H1 (cell line): ENCODE measurements at regions not wholly inside any gene's neighbourhood (a gene's known extent, or its start where the extent isn't known, plus 50 kb on each side); places are given as distances from the start of the nearest gene placed in this dataset.
A peak's percentile ranks its signal among the peaks of the same experiment; 100 is the strongest.

ENCODE experiments used
- CTCF ChIA-PET: fragments of 300-600 bp; sonication (Branson Sonifier 250); formaldehyde crosslinking; loops from one replicate; lab custom pipeline; 2021; ENCODE audit not compliant: partially characterized antibody; lab: Charles Lee
- POLR2A ChIA-PET: fragments of 300-600 bp; sonication (Branson Sonifier 250); formaldehyde crosslinking; loops from one replicate; lab custom pipeline; 2021; ENCODE audit warnings: inconsistent platforms; ENCODE audit not compliant: partially characterized antibody; lab: Charles Lee
- DNase-seq, 2 experiments: peaks; one replicate each; pipeline versions ENCODE4 v3.0.0 to v3.0.0-alpha.2; 2010 to 2022; ENCODE audit warnings: low spot score in 2 of 2, low read depth in 1 of 2, mixed read lengths in 1 of 2
- FAIRE-seq: peaks from 2 replicates; lab custom pipeline; 2011; peaks lifted over from hg19 to GRCh38; lab: Jason Lieb, UNC
- H2AFZ ChIP-seq: 2 replicates; pipeline ENCODE4 v1.8.1; 2012; ENCODE audit warnings: low read length, inconsistent platforms
- H2AK5ac ChIP-seq: 2 replicates; pipeline ENCODE4 v1.6.1; 2013; ENCODE audit warnings: low read depth, low read length
- H2BK120ac ChIP-seq: replicated peaks from 2 replicates; pipeline ENCODE3; 2013; ENCODE audit warnings: low read depth, low read length, inconsistent platforms
- H2BK12ac ChIP-seq: 2 replicates; pipeline ENCODE4 v1.6.1; 2013; ENCODE audit warnings: low read depth, low read length
- H2BK15ac ChIP-seq: 2 replicates; pipeline ENCODE4 v1.6.1; 2013; ENCODE audit warnings: low read length
- H2BK20ac ChIP-seq: 2 replicates; pipeline ENCODE4 v1.6.1; 2013; ENCODE audit warnings: low read length
- H2BK5ac ChIP-seq: 2 replicates; pipeline ENCODE4 v1.6.1; 2013; ENCODE audit warnings: low read depth, low read length
- H3K14ac ChIP-seq: 2 replicates; pipeline ENCODE4 v1.6.1; 2013; ENCODE audit warnings: inconsistent platforms; ENCODE audit not compliant: insufficient read length
- H3K18ac ChIP-seq: 2 replicates; pipeline ENCODE4 v1.6.1; 2013; ENCODE audit warnings: low read length; ENCODE audit errors: extremely low read depth
- H3K23ac ChIP-seq: 2 replicates; pipeline ENCODE4 v1.6.1; 2013; ENCODE audit warnings: inconsistent platforms; ENCODE audit not compliant: insufficient read length
- H3K23me2 ChIP-seq: 2 replicates; pipeline ENCODE4 v1.6.1; 2013; ENCODE audit warnings: low read depth, low read length
- H3K27ac ChIP-seq: 2 replicates; pipeline ENCODE4 v1.6.1; 2011; ENCODE audit warnings: low read depth, low read length, inconsistent platforms
- H3K27me3 ChIP-seq, 4 experiments: replicated peaks in 1 of 4; 1 replicate in 1 of 4; 2 replicates in 3 of 4; pipeline versions ENCODE4 v1.6.1 to v1.8.1; 2011 to 2013; ENCODE audit warnings: low read length in 3 of 4, mild to moderate bottlenecking in 3 of 4, inconsistent platforms in 2 of 4, mixed read lengths in 2 of 4, moderate library complexity in 1 of 4; ENCODE audit not compliant: control insufficient read depth in 3 of 4, insufficient read depth in 3 of 4; ENCODE audit errors: extremely low read depth in 1 of 4
- H3K36me3 ChIP-seq, 4 experiments: 2 replicates each; pipeline versions ENCODE4 v1.6.1 to v1.8.1; 2011 to 2013; ENCODE audit warnings: mild to moderate bottlenecking in 4 of 4, low read length in 3 of 4, moderate library complexity in 2 of 4, control low read depth in 1 of 4, inconsistent platforms in 1 of 4; ENCODE audit not compliant: insufficient read depth in 4 of 4, control insufficient read depth in 2 of 4
- H3K4ac ChIP-seq: replicated peaks from 2 replicates; pipeline ENCODE3; 2013; ENCODE audit warnings: low read length, low read depth, mixed read lengths, inconsistent platforms; ENCODE audit not compliant: insufficient read length
- H3K4me1 ChIP-seq, 4 experiments: replicated peaks in 1 of 4; 1 replicate in 1 of 4; 2 replicates in 3 of 4; pipeline versions ENCODE4 v1.6.1 to v1.8.1; 2011 to 2013; ENCODE audit warnings: low read length in 3 of 4, inconsistent platforms in 2 of 4, mixed read lengths in 1 of 4; ENCODE audit not compliant: insufficient read depth in 4 of 4, control insufficient read depth in 3 of 4
- H3K4me2 ChIP-seq, 2 experiments: 2 replicates each; pipeline versions ENCODE4 v1.6.1 to v1.8.1; 2011 to 2013; ENCODE audit warnings: low read depth in 2 of 2, low read length in 2 of 2, control low read depth in 1 of 2, inconsistent platforms in 1 of 2, mild to moderate bottlenecking in 1 of 2; ENCODE audit not compliant: insufficient read depth in 1 of 2
- H3K4me3 ChIP-seq, 4 experiments: fragments of 200-600, 300-600 bp in 1 of 4; sonication (generic), shearing (Covaris generic), sonication (Bioruptor Twin) in 1 of 4; 2 replicates each; pipeline versions ENCODE4 v1.5.1 to v1.8.1; 2011 to 2016; ENCODE audit warnings: low read length in 4 of 4, low read depth in 3 of 4, control low read depth in 2 of 4, inconsistent platforms in 2 of 4, mild to moderate bottlenecking in 2 of 4, mixed read lengths in 1 of 4, moderate library complexity in 1 of 4; ENCODE audit not compliant: insufficient read depth in 2 of 4; ENCODE audit errors: extremely low read depth in 1 of 4
- H3K56ac ChIP-seq: replicated peaks from 2 replicates; pipeline ENCODE3; 2013; ENCODE audit warnings: low read depth, mild to moderate bottlenecking, mixed read lengths, low read length, inconsistent platforms; ENCODE audit not compliant: insufficient read length
- H3K79me1 ChIP-seq: 2 replicates; pipeline ENCODE4 v1.6.1; 2013; ENCODE audit warnings: low read depth, low read length, control low read depth
- H3K79me2 ChIP-seq, 2 experiments: 2 replicates each; pipeline versions ENCODE4 v1.6.1 to v1.8.1; 2012 to 2013; ENCODE audit warnings: low read length in 2 of 2, mild to moderate bottlenecking in 2 of 2, inconsistent platforms in 1 of 2; ENCODE audit not compliant: insufficient read depth in 2 of 2, control insufficient read depth in 1 of 2
- H3K9ac ChIP-seq, 4 experiments: replicated peaks in 1 of 4; 1 replicate in 1 of 4; 2 replicates in 3 of 4; pipeline versions ENCODE4 v1.6.1 to v1.8.1; 2011 to 2013; ENCODE audit warnings: low read depth in 3 of 4, low read length in 3 of 4, control low read depth in 2 of 4, mild to moderate bottlenecking in 2 of 4, moderate library complexity in 2 of 4, inconsistent platforms in 1 of 4; ENCODE audit errors: extremely low read depth in 1 of 4
- H3K9me3 ChIP-seq, 2 experiments: 2 replicates each; pipeline versions ENCODE4 v1.6.1 to v1.8.1; 2012 to 2013; ENCODE audit warnings: mild to moderate bottlenecking in 2 of 2, moderate library complexity in 2 of 2, control low read depth in 1 of 2, inconsistent platforms in 1 of 2, low read depth in 1 of 2, low read length in 1 of 2, mixed read lengths in 1 of 2; ENCODE audit not compliant: insufficient read depth in 2 of 2
- H4K20me1 ChIP-seq, 2 experiments: replicated peaks in 1 of 2; 2 replicates each; pipeline versions ENCODE3 to v1.8.1; 2011 to 2013; ENCODE audit warnings: inconsistent platforms in 2 of 2, low read length in 2 of 2, mild to moderate bottlenecking in 1 of 2; ENCODE audit not compliant: insufficient read depth in 2 of 2, control insufficient read depth in 1 of 2
- H4K5ac ChIP-seq: 2 replicates; pipeline ENCODE4 v1.6.1; 2013; ENCODE audit warnings: low read length, low read depth, mixed read lengths, inconsistent platforms; ENCODE audit not compliant: insufficient read length
- H4K8ac ChIP-seq: 2 replicates; pipeline ENCODE4 v1.8.0; 2013; ENCODE audit warnings: mild to moderate bottlenecking, moderate library complexity, low read length, inconsistent platforms; ENCODE audit not compliant: insufficient read depth; ENCODE audit errors: extremely low read depth
- H4K91ac ChIP-seq: replicated peaks from 2 replicates; pipeline ENCODE3; 2013; ENCODE audit warnings: low read length, mixed read lengths, inconsistent platforms; ENCODE audit not compliant: insufficient read length
- KDM4A ChIP-seq: IDR thresholded peaks from one replicate; pipeline ENCODE4 v1.7.1; 2012; ENCODE audit warnings: low read depth, mild to moderate bottlenecking, moderate library complexity, low read length, inconsistent platforms; ENCODE audit not compliant: severe bottlenecking
- NANOG ChIP-seq: IDR thresholded peaks from 2 replicates; pipeline ENCODE4 v1.6.1; 2011; ENCODE audit warnings: low read length, low read depth, mild to moderate bottlenecking, inconsistent platforms; ENCODE audit not compliant: insufficient read depth, poor library complexity, severe bottlenecking
- PHF8 ChIP-seq: fragments of 200-600 bp; sonication (generic); conservative IDR thresholded peaks from 2 replicates; pipeline ENCODE4 v1.7.1; 2012; ENCODE audit warnings: low read depth, mild to moderate bottlenecking, inconsistent platforms, low read length, moderate library complexity
- POU5F1 ChIP-seq: IDR thresholded peaks from 2 replicates; pipeline ENCODE4 v1.6.1; 2011; ENCODE audit warnings: low read depth, mild to moderate bottlenecking, low read length, moderate library complexity
- RXRA ChIP-seq: IDR thresholded peaks from 2 replicates; pipeline ENCODE4 v1.6.1; 2011; ENCODE audit warnings: low read depth, mild to moderate bottlenecking, low read length, moderate library complexity; ENCODE audit not compliant: insufficient read depth
- SIN3A ChIP-seq, 2 experiments: IDR thresholded peaks in 1 of 2; conservative IDR thresholded peaks in 1 of 2; 2 replicates each; pipeline ENCODE4 v1.6.1; 2011 to 2012; ENCODE audit warnings: low read length in 2 of 2, improper control_type of control experiment in 1 of 2, low read depth in 1 of 2, mild to moderate bottlenecking in 1 of 2
- SIRT6 ChIP-seq: IDR thresholded peaks from one replicate; pipeline ENCODE4 v1.7.1; 2012; ENCODE audit warnings: low read length, inconsistent platforms
- SUZ12 ChIP-seq: fragments of 200-600 bp; sonication (generic); IDR thresholded peaks from 2 replicates; pipeline ENCODE4 v1.6.1; 2012; ENCODE audit warnings: mild to moderate bottlenecking, inconsistent platforms, low read length, moderate library complexity, mixed read lengths
- TAF1 ChIP-seq: IDR thresholded peaks from 2 replicates; pipeline ENCODE4 v1.6.1; 2011; ENCODE audit warnings: mild to moderate bottlenecking, low read depth, low read length
- TAF7 ChIP-seq: optimal IDR thresholded peaks from 2 replicates; pipeline ENCODE3; 2011; ENCODE audit warnings: low read depth, mild to moderate bottlenecking, inconsistent platforms, low read length, moderate library complexity, borderline replicate concordance
- WGBS, 2 experiments: shearing (Covaris generic) in 1 of 2; methylation state at CpG; one replicate each; pipeline versions ENCODE4 v1.1.6 to v1.1.7; 2013 to 2015; ENCODE audit warnings: low lambda C conversion rate in 2 of 2, mixed read lengths in 2 of 2, inconsistent platforms in 1 of 2, low coverage in 1 of 2, missing lambda C conversion rate in 1 of 2; ENCODE audit not compliant: insufficient replicate concordance in 2 of 2, insufficient coverage in 1 of 2, insufficient read length in 1 of 2; ENCODE audit errors: extremely low coverage in 1 of 2, missing lambda C conversion rate in 1 of 2; 5-methylcytosine and 5-hydroxymethylcytosine counted together

DNA sequence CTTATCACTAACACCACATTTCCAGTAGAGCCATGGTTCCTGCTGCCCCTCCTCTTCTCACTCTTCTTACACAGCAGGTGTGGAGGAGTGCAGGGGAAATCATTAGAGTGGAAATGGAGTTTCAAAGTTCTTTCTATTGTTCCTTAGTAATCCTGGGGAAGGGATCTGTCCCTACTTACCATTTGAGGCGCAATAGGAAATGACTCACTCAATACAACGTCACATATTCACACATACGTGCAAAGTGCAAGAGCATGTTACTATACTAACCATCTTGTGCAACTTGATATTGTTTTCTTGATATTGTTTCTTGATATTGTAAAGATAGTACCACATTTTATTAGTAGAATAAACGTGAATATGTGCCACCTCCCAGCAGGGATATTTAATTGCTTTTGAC is 1010.2 kb downstream of the DNAJB9 start:
- no peak overlapping the region for H2BK15ac ChIP-seq
- no peak for FAIRE-seq
- ChIA-PET CTCF (no interaction called here), POLR2A (no interaction called here)
- no peaks in the 10 kb centered on the region for H3K27me3 ChIP-seq
- no peaks in the 10 kb centered on the region; the same call in 1 of the 2 replicates for H3K79me1 ChIP-seq
- no peak for DNase-seq
- H4K5ac ChIP-seq, result no peak overlapping the region
- no peak overlapping the region for H3K23ac ChIP-seq
- 82% methylated on average over 4 of the region's 4 CpGs; no CpG with 5 or more reads in 1 of the 2 experiments for WGBS, 2 experiments
- no peak overlapping the region for H2BK12ac ChIP-seq
- no peak overlapping the region for H2BK120ac ChIP-seq
- 0 out of 2 replicates have a peak overlapping the region, but pooled peaks have one; percentile 6 for H2BK5ac ChIP-seq
- no peak overlapping the region for H2AK5ac ChIP-seq
- H3K79me2 ChIP-seq, result peaks cover 4 to 15% of the 10 kb centered on the region in 2 experiments; a peak in 2 of 4 replicates
- peaks cover 0 to 7% (median 0%) of the 10 kb centered on the region in 4 experiments; a peak in 2 of 7 replicates for H3K4me1 ChIP-seq
- TF ChIP-seq TAF7 (no peak), NANOG (no peak), KDM4A (no peak), SUZ12 (no peak), SIRT6 (no peak), PHF8 (no peak), SIN3A (conservative IDR thresholded peaks at IDR 0.05 in 1 of 2, IDR thresholded peaks at IDR 0.05 in 1 of 2; ENCODE audit: low read depth in 1 of 2, low read length in 2 of 2) (no peak), TAF1 (no peak), RXRA (no peak), POU5F1 (no peak)
- H2AFZ ChIP-seq, result no peak overlapping the region
- H3K9me3 ChIP-seq, result 0 out of 4 replicates have a peak, but pooled peaks cover 0 to 2% of the 10 kb centered on the region in 2 experiments
- no peaks in the 10 kb centered on the region for H3K23me2 ChIP-seq
- peaks cover 0 to 2% of the 10 kb centered on the region in 2 experiments for H4K20me1 ChIP-seq
- H2BK20ac ChIP-seq, result no peak overlapping the region
- peaks cover 0 to 20% (median 5%) of the 10 kb centered on the region in 4 experiments; a peak in 4 of 8 replicates for H3K36me3 ChIP-seq
- H3K4me2 ChIP-seq, result no peak overlapping the region
- no peak overlapping the region for H3K56ac ChIP-seq
- H3K27ac ChIP-seq, result no peak overlapping the region
- no peak overlapping the region for H3K4me3 ChIP-seq
- H4K8ac ChIP-seq, result no peak overlapping the region
- H3K14ac ChIP-seq, result no peak overlapping the region
- no peak overlapping the region for H3K4ac ChIP-seq
- no peak overlapping the region for H3K9ac ChIP-seq
- no peak overlapping the region for H3K18ac ChIP-seq
- H4K91ac ChIP-seq, result no peak overlapping the region
